ENCODE measurements at regions not wholly inside any gene's neighbourhood (a gene's known extent, or its start where the extent isn't known, plus 50 kb on each side); places are given as distances from the start of the nearest gene placed in this dataset.

- no peaks in the 10 kb centered on the region for H3K36me3 ChIP-seq
- DNase-seq: peak; percentile 91 to 97 (median 96)
- H3K4me3 ChIP-seq: no peak overlapping the region
- TF ChIP-seq POLR2A (IDR thresholded peaks at IDR 0.05): peak; percentile 77
- TF ChIP-seq CTCF (IDR thresholded peaks at IDR 0.05): peak in 3 of 4 donors; percentile 24 to 26 (median 24)
- no peaks in the 10 kb centered on the region for H3K27me3 ChIP-seq
- ATAC-seq: peak; percentile 49 to 70 (median 56)
- intact Hi-C loops (cut with DNase I): loop anchor here (5.0 to 10.0 kb wide), 2 partner anchors 116 to 156 kb away; partner anchors contain the start of gene CEBPB (in 1 of the 2)
- peak overlapping the region; percentile 84 to 99 (median 91) for H3K27ac ChIP-seq
- H3K9me3 ChIP-seq: no peaks in the 10 kb centered on the region
- H3K4me1 ChIP-seq: peaks cover 0 to 79% (median 32%) of the 10 kb centered on the region in 4 donors
- WGBS (ENCODE audit: insufficient coverage, low coverage, low lambda C conversion rate, missing lambda C conversion rate): 10% methylated on average over 8 of the region's 20 CpGs
These were observed 118.1 kb downstream of the CEBPB start for GRCh38 chr20:50308513-50309279.

GRCh38 chr20:50309280-50309763 lies 118.7 kb downstream of the CEBPB start:
- WGBS (ENCODE audit: insufficient coverage, low coverage, low lambda C conversion rate, missing lambda C conversion rate): 25% methylated on average over 10 of the region's 11 CpGs
- no peak for ATAC-seq
- intact Hi-C loops (cut with DNase I): loop anchor here (5.0 to 10.0 kb wide), 2 partner anchors 117 to 155 kb away; partner anchors contain the start of gene CEBPB (in 1 of the 2)

GRCh38 chr20:50309764-50310672 lies 119.4 kb downstream of the CEBPB start:
- no peak overlapping the region for H3K4me3 ChIP-seq
- ATAC-seq: no peak
- H3K4me1 ChIP-seq: peaks cover 0 to 66% (median 26%) of the 10 kb centered on the region in 4 donors
- no peak for DNase-seq
- TF ChIP-seq CTCF (IDR thresholded peaks at IDR 0.05) (no peak), POLR2A (IDR thresholded peaks at IDR 0.05) (no peak)
- WGBS (ENCODE audit: insufficient coverage, low coverage, low lambda C conversion rate, missing lambda C conversion rate): 87% methylated on average over 10 of the region's 20 CpGs
- no peaks in the 10 kb centered on the region for H3K9me3 ChIP-seq
- intact Hi-C loops (cut with DNase I): loop anchor here (5.0 to 10.0 kb wide), 4 partner anchors 55 to 155 kb away; partner anchors contain the start of gene CEBPB (in 1 of the 2)
- no peaks in the 10 kb centered on the region for H3K36me3 ChIP-seq
- no peaks in the 10 kb centered on the region for H3K27me3 ChIP-seq
- H3K27ac ChIP-seq: peak overlapping the region; percentile 84 to 99 (median 91)

More at GRCh38 chr20:50309280-50309763, 118.7 kb downstream of the CEBPB start:
- Histone ChIP-seq H3K4me1 (peaks cover 0 to 73% (median 29%) of the 10 kb centered on the region in 4 donors), H3K4me3 (no peak overlapping the region), H3K9me3 (no peaks in the 10 kb centered on the region), H3K27ac (peak overlapping the region; percentile 84 to 99 (median 91)), H3K36me3 (no peaks in the 10 kb centered on the region), H3K27me3 (no peaks in the 10 kb centered on the region)
- TF ChIP-seq CTCF (IDR thresholded peaks at IDR 0.05) (no peak), POLR2A (IDR thresholded peaks at IDR 0.05) (no peak)
- DNase-seq: no peak

GRCh38 chr20:50310673-50311051 lies 120.0 kb downstream of the CEBPB start:
- no peak overlapping the region for H3K4me3 ChIP-seq
- no peak for ATAC-seq
- WGBS (ENCODE audit: insufficient coverage, low coverage, low lambda C conversion rate, missing lambda C conversion rate): 82% methylated on average over 5 of the region's 10 CpGs
- intact Hi-C loops (cut with DNase I): loop anchor here (10.0 kb wide), 2 partner anchors 54 to 64 kb away; no protein-coding TSS in a partner anchor
- no peak for DNase-seq
- no peaks in the 10 kb centered on the region for H3K9me3 ChIP-seq
- no peaks in the 10 kb centered on the region for H3K36me3 ChIP-seq
- no peaks in the 10 kb centered on the region for H3K27me3 ChIP-seq
- H3K4me1 ChIP-seq: peaks cover 0 to 60% (median 24%) of the 10 kb centered on the region in 4 donors
- TF ChIP-seq POLR2A (IDR thresholded peaks at IDR 0.05) (no peak), CTCF (IDR thresholded peaks at IDR 0.05) (no peak)
- H3K27ac ChIP-seq: no peak overlapping the region

Measured in right lobe of liver (tissue), 6 donors.